NCI-H460 (cell line): ENCODE measurements at regions not wholly inside any gene's neighbourhood (a gene's known extent, or its start where the extent isn't known, plus 50 kb on each side); places are given as distances from the start of the nearest gene placed in this dataset.

Experiments used
- DNase-seq: peaks from one replicate; pipeline ENCODE4 v3.0.0-alpha.2; 2016; ENCODE audit warnings: low read depth; ENCODE audit errors: extremely low read depth

GRCh38 chr14:101332281-101332680 lies 229.0 kb upstream of the DIO3 start:
- no peak for DNase-seq

- DNase-seq, result no peak
Measured at GRCh38 chr14:101333335-101334280, 227.7 kb upstream of the DIO3 start.

GRCh38 chr14:101334656-101335055 lies 226.6 kb upstream of the DIO3 start:
- DNase-seq, result no peak

- DNase-seq, result no peak
Measured at GRCh38 chr14:101335061-101335661, 226.1 kb upstream of the DIO3 start.

GRCh38 chr14:101336183-101336582 lies 225.1 kb upstream of the DIO3 start:
- DNase-seq, result no peak

GRCh38 chr14:101337053-101337452 lies 224.2 kb upstream of the DIO3 start:
- DNase-seq, result no peak

- DNase-seq, result no peak
Measured at GRCh38 chr14:101340556-101340955, 220.7 kb upstream of the DIO3 start.

GRCh38 chr14:101347893-101348777 lies 213.2 kb upstream of the DIO3 start:
- no peak for DNase-seq

GRCh38 chr14:101349108-101349507 lies 212.2 kb upstream of the DIO3 start:
- DNase-seq, result no peak

- no peak for DNase-seq
Measured at GRCh38 chr14:101350021-101350420, 211.3 kb upstream of the DIO3 start.

- no peak for DNase-seq
Measured at GRCh38 chr14:101350691-101351090, 210.6 kb upstream of the DIO3 start.

GRCh38 chr14:101351146-101351545 lies 210.1 kb upstream of the DIO3 start:
- DNase-seq, result no peak

- DNase-seq, result no peak
Measured at GRCh38 chr14:101351769-101352168, 209.5 kb upstream of the DIO3 start.

- no peak for DNase-seq
Measured at GRCh38 chr14:101352567-101352966, 208.7 kb upstream of the DIO3 start.

GRCh38 chr14:101353422-101353821 lies 207.9 kb upstream of the DIO3 start:
- no peak for DNase-seq

GRCh38 chr14:101354726-101355125 lies 206.6 kb upstream of the DIO3 start:
- no peak for DNase-seq

- DNase-seq, result no peak
Measured at GRCh38 chr14:101355284-101355683, 206.0 kb upstream of the DIO3 start.

GRCh38 chr14:101357038-101357437 lies 204.3 kb upstream of the DIO3 start:
- no peak for DNase-seq

GRCh38 chr14:101357559-101358319 lies 203.6 kb upstream of the DIO3 start:
- no peak for DNase-seq
